ENCODE measurements at regions not wholly inside any gene's neighbourhood (a gene's known extent, or its start where the extent isn't known, plus 50 kb on each side); places are given as distances from the start of the nearest gene placed in this dataset.

GRCh38 chr13:40876020-40876738, 86.8 kb downstream of the SLC25A15 start:
- intact Hi-C loops (cut with DNase I), result no loop called here
- Histone ChIP-seq H3K27ac (no peak overlapping the region), H3K4me3 (no peak overlapping the region), H3K27me3 (no peaks in the 10 kb centered on the region), H3K36me3 (peaks cover 4 to 51% (median 7%) of the 10 kb centered on the region in 4 donors), H3K9me3 (peaks cover 8 to 39% (median 9%) of the 10 kb centered on the region in 4 donors), H3K4me1 (no peaks in the 10 kb centered on the region)
- TF ChIP-seq POLR2AphosphoS5 (IDR thresholded peaks at IDR 0.05) (no peak), POLR2A (IDR thresholded peaks at IDR 0.05) (no peak), CTCF (IDR thresholded peaks at IDR 0.05) (no peak)
- no peak for DNase-seq
- WGBS, 2 donors, result 94 to 98% methylated on average over 8 of the region's 8 CpGs

GRCh38 chr13:40878321-40878720, 88.9 kb downstream of the SLC25A15 start:
- Histone ChIP-seq H3K36me3 (peaks cover 4 to 45% (median 7%) of the 10 kb centered on the region in 4 donors), H3K9me3 (peaks cover 5 to 35% (median 9%) of the 10 kb centered on the region in 4 donors), H3K27me3 (no peaks in the 10 kb centered on the region), H3K4me3 (no peak overlapping the region), H3K4me1 (no peaks in the 10 kb centered on the region), H3K27ac (no peak overlapping the region)
- no peak for DNase-seq
- TF ChIP-seq POLR2A (IDR thresholded peaks at IDR 0.05) (no peak), POLR2AphosphoS5 (IDR thresholded peaks at IDR 0.05) (no peak), EP300 (IDR thresholded peaks at IDR 0.05) (no peak), CTCF (IDR thresholded peaks at IDR 0.05) (no peak)
- intact Hi-C loops (cut with DNase I), result no loop called here
- WGBS, 2 donors, result 95 to 99% methylated on average over 2 of the region's 2 CpGs

GRCh38 chr13:40878823-40879222, 89.4 kb downstream of the SLC25A15 start:
- WGBS, 2 donors, result 97% methylated on average over 7 of the region's 7 CpGs
- intact Hi-C loops (cut with DNase I), result no loop called here
- TF ChIP-seq POLR2A (IDR thresholded peaks at IDR 0.05), result no peak
- TF ChIP-seq POLR2AphosphoS5 (IDR thresholded peaks at IDR 0.05), result no peak
- TF ChIP-seq EP300 (IDR thresholded peaks at IDR 0.05), result no peak
- no peak for TF ChIP-seq CTCF (IDR thresholded peaks at IDR 0.05)
- H3K4me1 ChIP-seq, result no peaks in the 10 kb centered on the region
- H3K27ac ChIP-seq, result no peak overlapping the region
- no peak overlapping the region for H3K4me3 ChIP-seq
- peaks cover under 1 to 30% (median 8%) of the 10 kb centered on the region in 4 donors for H3K9me3 ChIP-seq
- peaks cover 4 to 41% (median 7%) of the 10 kb centered on the region in 4 donors for H3K36me3 ChIP-seq
- no peak for DNase-seq
- no peaks in the 10 kb centered on the region for H3K27me3 ChIP-seq
